ENCODE measurements at regions not wholly inside any gene's neighbourhood (a gene's known extent, or its start where the extent isn't known, plus 50 kb on each side); places are given as distances from the start of the nearest gene placed in this dataset.

DNA sequence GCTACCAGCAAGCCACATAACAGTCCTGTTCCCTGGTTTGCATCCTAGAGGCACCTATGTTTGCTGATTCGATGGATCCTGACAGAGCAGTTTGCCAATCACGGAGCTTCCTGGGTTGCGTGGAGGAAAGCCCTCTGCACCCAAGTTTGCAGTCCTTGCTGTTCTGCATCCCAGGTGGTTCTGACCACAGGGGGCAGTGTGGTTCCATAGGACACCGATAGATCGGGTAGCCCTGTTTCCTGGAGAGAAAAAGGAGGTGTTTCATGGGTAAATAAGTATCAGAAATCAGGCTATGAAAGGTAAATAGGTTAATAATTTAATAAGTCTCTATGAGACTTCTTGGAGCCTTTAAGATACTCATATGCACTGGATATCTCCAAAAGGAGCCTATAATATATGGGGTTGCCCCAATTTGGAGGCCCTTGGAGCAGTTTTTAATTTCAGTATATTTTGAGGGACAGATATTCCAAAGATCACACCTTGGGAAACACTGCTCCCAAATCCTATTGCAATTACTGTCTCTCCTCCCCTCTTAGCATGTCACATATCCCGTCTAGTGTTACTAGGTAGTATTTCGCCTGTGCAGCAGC is 194.6 kb upstream of the TPM1 start:
- Mint-ChIP-seq H3K4me1 (no peaks in the 10 kb centered on the region), H3K9me3 (ENCODE audit: insufficient read depth) (no peaks in the 10 kb centered on the region), H3K27me3 (peaks cover 8% of the 10 kb centered on the region), H3K27ac (no peak overlapping the region), H3K4me3 (no peak overlapping the region)
- no peaks in the 10 kb centered on the region for H3K36me3 ChIP-seq (replicated peaks in 1 of 2; ENCODE audit: control extremely low read depth in 1 of 2, control insufficient read depth in 1 of 2, extremely low read depth in 1 of 2, insufficient read depth in 2 of 2, low read length in 1 of 2)
- 80% methylated on average over 4 of the region's 7 CpGs for WGBS (ENCODE audit: insufficient coverage)
- peaks cover 0 to 4% (median 0%) of the 10 kb centered on the region in 4 experiments for H3K27me3 ChIP-seq (replicated peaks in 1 of 4; ENCODE audit: control extremely low read depth in 1 of 4, control insufficient read depth in 3 of 4, insufficient read depth in 4 of 4, low read length in 3 of 4)
- no peak overlapping the region for H2AFZ ChIP-seq (ENCODE audit: insufficient read depth, low read depth, low read length, poor library complexity, severe bottlenecking)
- H3K4me2 ChIP-seq (replicated peaks; ENCODE audit: low read depth, low read length, poor library complexity, severe bottlenecking): no peak overlapping the region
- H3K9me3 ChIP-seq (ENCODE audit: control extremely low read depth in 1 of 3, control insufficient read depth in 2 of 3, insufficient read depth in 1 of 3, low read length in 2 of 3): no peaks in the 10 kb centered on the region
- no peaks in the 10 kb centered on the region for H3K79me2 ChIP-seq (ENCODE audit: control insufficient read depth, insufficient read depth, low read length)
- H4K20me1 ChIP-seq (ENCODE audit: control insufficient read depth, insufficient read depth, low read length, poor library complexity, severe bottlenecking): no peaks in the 10 kb centered on the region
- no peak overlapping the region for H3K4me3 ChIP-seq (ENCODE audit: control extremely low read depth in 1 of 5, extremely low read depth in 1 of 5, insufficient read depth in 1 of 5, low read depth in 2 of 5, low read length in 4 of 5)
- no peak for ATAC-seq (ENCODE audit: low read depth)
- intact Hi-C loops (cut with micrococcal nuclease): no loop called here
- no peaks in the 10 kb centered on the region for H3K4me1 ChIP-seq (ENCODE audit: control insufficient read depth in 2 of 2, insufficient read depth in 2 of 2, low read length in 2 of 2)
- H3K9ac ChIP-seq (ENCODE audit: low read length): no peak overlapping the region
- peak; percentile 18 for DNase-seq
- CTCF ChIA-PET: no interaction called here
- POLR2A ChIA-PET: no interaction called here
- TF ChIP-seq, protein P1, sequence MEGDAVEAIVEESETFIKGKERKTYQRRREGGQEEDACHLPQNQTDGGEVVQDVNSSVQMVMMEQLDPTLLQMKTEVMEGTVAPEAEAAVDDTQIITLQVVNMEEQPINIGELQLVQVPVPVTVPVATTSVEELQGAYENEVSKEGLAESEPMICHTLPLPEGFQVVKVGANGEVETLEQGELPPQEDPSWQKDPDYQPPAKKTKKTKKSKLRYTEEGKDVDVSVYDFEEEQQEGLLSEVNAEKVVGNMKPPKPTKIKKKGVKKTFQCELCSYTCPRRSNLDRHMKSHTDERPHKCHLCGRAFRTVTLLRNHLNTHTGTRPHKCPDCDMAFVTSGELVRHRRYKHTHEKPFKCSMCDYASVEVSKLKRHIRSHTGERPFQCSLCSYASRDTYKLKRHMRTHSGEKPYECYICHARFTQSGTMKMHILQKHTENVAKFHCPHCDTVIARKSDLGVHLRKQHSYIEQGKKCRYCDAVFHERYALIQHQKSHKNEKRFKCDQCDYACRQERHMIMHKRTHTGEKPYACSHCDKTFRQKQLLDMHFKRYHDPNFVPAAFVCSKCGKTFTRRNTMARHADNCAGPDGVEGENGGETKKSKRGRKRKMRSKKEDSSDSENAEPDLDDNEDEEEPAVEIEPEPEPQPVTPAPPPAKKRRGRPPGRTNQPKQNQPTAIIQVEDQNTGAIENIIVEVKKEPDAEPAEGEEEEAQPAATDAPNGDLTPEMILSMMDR (IDR thresholded peaks at IDR 0.05): peak; percentile 24
- no peak for TF ChIP-seq EZH2 (IDR thresholded peaks at IDR 0.05; ENCODE audit: borderline replicate concordance, insufficient read depth, low read depth, low read length, poor library complexity, severe bottlenecking)
- no peak overlapping the region for H3K27ac ChIP-seq (ENCODE audit: low read length in 2 of 2)

DNA sequence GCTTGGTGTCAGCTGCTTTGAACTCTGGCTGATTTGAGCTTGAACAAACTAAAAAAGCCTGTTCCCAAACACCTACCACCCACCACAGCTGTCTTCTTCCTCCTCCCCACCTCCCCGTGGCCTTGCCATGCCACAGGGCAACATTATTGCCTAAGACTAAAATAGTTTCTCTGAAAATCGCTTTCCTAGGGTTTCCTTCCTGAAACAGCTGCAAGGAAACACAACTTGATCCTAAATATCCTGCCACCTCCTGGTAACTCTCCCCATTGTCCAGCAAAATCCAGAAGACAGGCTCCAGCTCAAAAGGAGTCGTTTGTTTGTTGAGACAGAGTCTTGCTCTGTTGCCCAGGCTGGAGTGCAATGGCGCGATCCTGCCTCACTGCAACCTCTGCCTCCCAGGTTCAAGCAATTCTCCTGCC is 193.9 kb upstream of the TPM1 start:
- peaks cover 8% of the 10 kb centered on the region for H3K27me3 Mint-ChIP-seq
- CTCF ChIA-PET: no interaction called here
- no peak overlapping the region for H3K27ac Mint-ChIP-seq

More for the DNA sequence above, 193.9 kb upstream of the TPM1 start:
- H3K9me3 ChIP-seq (ENCODE audit: control extremely low read depth in 1 of 3, control insufficient read depth in 2 of 3, insufficient read depth in 1 of 3, low read length in 2 of 3): no peaks in the 10 kb centered on the region
- no peaks in the 10 kb centered on the region for H3K79me2 ChIP-seq (ENCODE audit: control insufficient read depth, insufficient read depth, low read length)
- no peak overlapping the region for H3K9ac ChIP-seq (ENCODE audit: low read length)
- ATAC-seq (ENCODE audit: low read depth) (no peak), DNase-seq (no peak)
- H3K27me3 ChIP-seq (replicated peaks in 1 of 4; ENCODE audit: control extremely low read depth in 1 of 4, control insufficient read depth in 3 of 4, insufficient read depth in 4 of 4, low read length in 3 of 4): peaks cover 0 to 4% (median 0%) of the 10 kb centered on the region in 4 experiments
- no peaks in the 10 kb centered on the region for H3K9me3 Mint-ChIP-seq (ENCODE audit: insufficient read depth)
- H3K27ac ChIP-seq (ENCODE audit: low read length in 2 of 2): no peak overlapping the region
- WGBS (ENCODE audit: insufficient coverage): 60% methylated on average over 5 of the region's 5 CpGs
- H2AFZ ChIP-seq (ENCODE audit: insufficient read depth, low read depth, low read length, poor library complexity, severe bottlenecking): no peak overlapping the region
- H3K36me3 ChIP-seq (replicated peaks in 1 of 2; ENCODE audit: control extremely low read depth in 1 of 2, control insufficient read depth in 1 of 2, extremely low read depth in 1 of 2, insufficient read depth in 2 of 2, low read length in 1 of 2): no peaks in the 10 kb centered on the region
- H3K4me1 ChIP-seq (ENCODE audit: control insufficient read depth in 2 of 2, insufficient read depth in 2 of 2, low read length in 2 of 2): no peaks in the 10 kb centered on the region
- POLR2A ChIA-PET: no interaction called here
- intact Hi-C loops (cut with micrococcal nuclease): no loop called here
- no peak for TF ChIP-seq EZH2 (IDR thresholded peaks at IDR 0.05; ENCODE audit: borderline replicate concordance, insufficient read depth, low read depth, low read length, poor library complexity, severe bottlenecking)
- TF ChIP-seq, protein P1 (IDR thresholded peaks at IDR 0.05): no peak
- no peak overlapping the region for H3K4me2 ChIP-seq (replicated peaks; ENCODE audit: low read depth, low read length, poor library complexity, severe bottlenecking)
- no peaks in the 10 kb centered on the region for H4K20me1 ChIP-seq (ENCODE audit: control insufficient read depth, insufficient read depth, low read length, poor library complexity, severe bottlenecking)
- H3K4me3 Mint-ChIP-seq: no peak overlapping the region
- no peaks in the 10 kb centered on the region for H3K4me1 Mint-ChIP-seq
- no peak overlapping the region for H3K4me3 ChIP-seq (ENCODE audit: control extremely low read depth in 1 of 5, extremely low read depth in 1 of 5, insufficient read depth in 1 of 5, low read depth in 2 of 5, low read length in 4 of 5)

Data from B cell (primary cell).